Endothelial cell of umbilical vein (primary cell): ENCODE measurements at regions not wholly inside any gene's neighbourhood (a gene's known extent, or its start where the extent isn't known, plus 50 kb on each side); places are given as distances from the start of the nearest gene placed in this dataset.

Experiments used
- BruUV-seq: library from RNA; stranded (reverse); fragments of 400-500 nt; replicated peaks from 2 replicates; lab custom pipeline; 2021; lab: Mats Ljungman, UMichigan
- CTCF ChIA-PET: fragments of 300-600, 350-600 bp; sonication (Branson Sonifier 250); formaldehyde crosslinking; loops from one replicate; lab custom pipeline; 2021; ENCODE audit warnings: antibody characterized with exemption, inconsistent platforms; lab: Charles Lee
- POLR2A ChIA-PET: fragments of 300-600, 350-600 bp; sonication (Branson Sonifier 250); formaldehyde crosslinking; loops from one replicate; lab custom pipeline; 2021; ENCODE audit warnings: antibody characterized with exemption, inconsistent platforms; lab: Charles Lee
- DNase-seq: peaks from one replicate; pipeline ENCODE4 v3.0.0-alpha.2; 2011; ENCODE audit warnings: low read depth, low spot score
- FAIRE-seq: peaks from 2 replicates; lab custom pipeline; 2011; peaks lifted over from hg19 to GRCh38; lab: Jason Lieb, UNC
- H2AFZ ChIP-seq: 2 replicates; pipeline ENCODE4 v1.6.0; 2012; ENCODE audit warnings: low read depth, low read length, control low read depth, inconsistent platforms
- H3K27ac ChIP-seq: 2 replicates; pipeline ENCODE4 v1.5.1; 2011; ENCODE audit warnings: low read depth, mild to moderate bottlenecking, control low read depth, low read length, moderate library complexity; ENCODE audit not compliant: insufficient read depth
- H3K27me3 ChIP-seq, 2 experiments: 2 replicates each; pipeline versions ENCODE4 v1.6.0 to v1.6.1; 2011; ENCODE audit warnings: low read length in 2 of 2, mixed read lengths in 1 of 2; ENCODE audit not compliant: control insufficient read depth in 2 of 2, insufficient read depth in 2 of 2
- H3K36me3 ChIP-seq, 2 experiments: 2 replicates in 1 of 2; 3 replicates in 1 of 2; pipeline ENCODE4 v1.5.1; 2011; ENCODE audit warnings: low read length in 2 of 2, mild to moderate bottlenecking in 1 of 2, moderate library complexity in 1 of 2; ENCODE audit not compliant: control insufficient read depth in 2 of 2, insufficient read depth in 2 of 2; ENCODE audit errors: extremely low read depth in 1 of 2
- H3K4me1 ChIP-seq: 3 replicates; pipeline ENCODE4 v1.5.1; 2011; ENCODE audit warnings: mild to moderate bottlenecking, low read length; ENCODE audit not compliant: control insufficient read depth, insufficient read depth; ENCODE audit errors: extremely low read depth
- H3K4me2 ChIP-seq: 2 replicates; pipeline ENCODE4 v1.6.1; 2011; ENCODE audit warnings: low read length, control low read depth, mixed read lengths; ENCODE audit not compliant: insufficient read depth
- H3K4me3 ChIP-seq, 3 experiments: fragments of 200-600 bp in 1 of 3; sonication (generic), shearing (Covaris generic) in 1 of 3; replicated peaks in 1 of 3; 2 replicates each; pipeline ENCODE4 v1.5.1; 2011 to 2016; ENCODE audit warnings: control low read depth in 3 of 3, low read length in 3 of 3, mild to moderate bottlenecking in 2 of 3, inconsistent platforms in 1 of 3, low read depth in 1 of 3, moderate library complexity in 1 of 3; ENCODE audit not compliant: insufficient read depth in 1 of 3
- H3K79me2 ChIP-seq: 2 replicates; pipeline ENCODE4 v1.6.0; 2012; ENCODE audit warnings: low read length, inconsistent platforms; ENCODE audit not compliant: control insufficient read depth, insufficient read depth
- H3K9ac ChIP-seq: replicated peaks from 2 replicates; pipeline ENCODE3; 2011; ENCODE audit warnings: low read length, control low read depth; ENCODE audit not compliant: insufficient read depth; ENCODE audit errors: extremely low read depth
- H3K9me1 ChIP-seq: replicated peaks from 3 replicates; pipeline ENCODE4 v1.6.0; 2011; ENCODE audit warnings: mild to moderate bottlenecking, low read length; ENCODE audit not compliant: control insufficient read depth, insufficient read depth; ENCODE audit errors: extremely low read depth
- H3K9me3 ChIP-seq: replicated peaks from 2 replicates; pipeline ENCODE4 v1.5.1; 2012; ENCODE audit warnings: low read length, inconsistent platforms; ENCODE audit not compliant: control insufficient read depth, insufficient read depth
- H4K20me1 ChIP-seq: replicated peaks from 2 replicates; pipeline ENCODE3; 2011; ENCODE audit warnings: mild to moderate bottlenecking, low read length; ENCODE audit not compliant: control insufficient read depth, insufficient read depth; ENCODE audit errors: extremely low read depth
- EZH2 ChIP-seq: IDR thresholded peaks from 2 replicates; pipeline ENCODE4 v1.6.1; 2012; ENCODE audit warnings: borderline replicate concordance, low read depth, mild to moderate bottlenecking, moderate library complexity, low read length, inconsistent platforms; ENCODE audit not compliant: severe bottlenecking
- FOS ChIP-seq: IDR thresholded peaks from 2 replicates; pipeline ENCODE4 v1.6.1; 2011; ENCODE audit warnings: mild to moderate bottlenecking, low read length, moderate library complexity, borderline replicate concordance; ENCODE audit not compliant: insufficient read depth
- GATA2 ChIP-seq: IDR thresholded peaks from 2 replicates; pipeline ENCODE4 v1.7.0; 2011; ENCODE audit warnings: low read depth, mild to moderate bottlenecking, moderate library complexity, mixed read lengths, low read length; ENCODE audit not compliant: insufficient read length, insufficient read depth
- JUN ChIP-seq: IDR thresholded peaks from 2 replicates; pipeline ENCODE4 v1.6.1; 2011; ENCODE audit warnings: borderline replicate concordance, low read depth; ENCODE audit not compliant: insufficient read length, insufficient read depth
- MYC ChIP-seq: IDR thresholded peaks from one replicate; pipeline ENCODE4 v1.6.1; 2011; ENCODE audit warnings: mild to moderate bottlenecking, low read depth, low read length
- POLR2A ChIP-seq: IDR thresholded peaks from 2 replicates; pipeline ENCODE4 v1.6.1; 2012; ENCODE audit warnings: low read depth, mild to moderate bottlenecking, control low read depth, low read length
- POLR2AphosphoS5 ChIP-seq: IDR thresholded peaks from 2 replicates; pipeline ENCODE4 v1.6.1; 2012; ENCODE audit warnings: low read depth, mild to moderate bottlenecking, control low read depth, low read length, moderate library complexity; ENCODE audit not compliant: insufficient read depth
- dilution Hi-C: fragments of 300-500 bp; cut with MboI; formaldehyde crosslinking; loops from one replicate; pipeline ENCODE4 v1.15.0; 2019; ENCODE audit warnings: low sequenced_read_pairs; ENCODE audit not compliant: extremely low pct_ligation_motif_present
- intact Hi-C: fragments of 100-400 bp; cut with micrococcal nuclease; formaldehyde crosslinking; loops from one replicate; pipeline ENCODE4 v1.10.0; 2022
- TF ChIP-seq, protein P1 (sequence below): IDR thresholded peaks from 2 replicates; pipeline ENCODE4 v1.6.1; 2011; ENCODE audit not compliant: insufficient read depth, insufficient read length
- TF ChIP-seq, protein P2 (sequence below), 2 donors: IDR thresholded peaks; 1 replicate in 1 of 2; 2 replicates in 1 of 2; pipeline ENCODE4 v1.5.1; 2011; ENCODE audit warnings: low read length in 2 of 2, mild to moderate bottlenecking in 2 of 2, moderate library complexity in 2 of 2, control low read depth in 1 of 2, inconsistent platforms in 1 of 2, low read depth in 1 of 2; ENCODE audit not compliant: insufficient read depth in 1 of 2; ENCODE audit errors: extremely low read depth in 1 of 2

DNA sequence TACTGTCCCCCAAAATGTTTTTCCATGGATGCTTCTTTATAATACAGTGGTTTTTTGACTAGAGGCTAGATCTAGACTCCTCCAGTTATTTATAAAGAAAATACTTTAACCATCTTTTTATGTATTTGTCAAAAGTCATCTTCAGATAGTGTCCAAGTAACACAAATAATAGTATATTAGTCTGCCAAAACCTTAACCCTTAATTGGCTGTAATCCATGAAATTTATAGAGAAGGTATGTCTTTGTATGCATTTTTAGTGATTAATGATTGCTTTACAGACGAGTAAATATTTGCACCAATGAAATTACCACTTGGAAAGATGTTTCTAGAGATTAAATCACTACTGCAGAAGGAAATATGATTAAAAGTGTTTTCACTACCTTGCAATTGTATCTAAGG lies 451.8 kb upstream of the NRXN1 start:
- Histone ChIP-seq H3K79me2 (no peaks in the 10 kb centered on the region), H3K27me3 (no peaks in the 10 kb centered on the region), H3K4me3 (no peak overlapping the region), H3K27ac (no peak overlapping the region), H3K9ac (no peak overlapping the region), H3K4me2 (no peak overlapping the region), H4K20me1 (no peaks in the 10 kb centered on the region), H3K9me1 (no peaks in the 10 kb centered on the region), H3K9me3 (no peaks in the 10 kb centered on the region), H3K4me1 (no peaks in the 10 kb centered on the region), H3K36me3 (no peaks in the 10 kb centered on the region), H2AFZ (no peak overlapping the region)
- ChIA-PET POLR2A (no interaction called here), CTCF (interaction anchor here (0.8 to 1.6 kb wide), 4 partner anchors 7 to 16 kb away, joined by 3 to 4 read pairs (median 4); no protein-coding TSS in a partner anchor)
- no TSS peak for BruUV-seq
- dilution Hi-C loops, result no loop called here
- DNase-seq, result no peak
- intact Hi-C loops, result no loop called here
- no peak for FAIRE-seq
- TF ChIP-seq FOS (no peak), MYC (no peak)

DNA sequence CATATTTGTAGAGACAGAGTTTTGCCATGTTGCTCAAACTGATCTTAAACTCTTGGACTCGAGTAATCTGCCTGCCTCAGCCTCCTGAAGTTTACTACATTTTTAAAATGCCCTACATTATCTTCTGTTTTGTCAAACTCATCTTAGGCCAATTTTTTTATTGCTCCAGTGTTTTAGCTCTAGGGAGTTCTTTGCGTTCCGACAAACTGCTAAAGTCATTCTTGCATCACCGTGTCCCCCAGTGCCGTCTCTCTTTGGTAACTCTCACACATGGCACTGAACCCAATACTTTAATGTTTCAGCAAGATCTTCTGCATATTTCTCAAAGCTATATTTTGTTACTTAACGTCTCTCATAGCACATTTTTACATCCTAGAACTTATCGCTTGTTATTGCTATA lies 440.9 kb upstream of the NRXN1 start:
- Histone ChIP-seq H3K4me2 (no peak overlapping the region), H3K27ac (no peak overlapping the region), H3K9me3 (no peaks in the 10 kb centered on the region), H3K4me1 (no peaks in the 10 kb centered on the region), H3K9me1 (no peaks in the 10 kb centered on the region), H4K20me1 (no peaks in the 10 kb centered on the region), H3K4me3 (no peak overlapping the region), H3K9ac (no peak overlapping the region), H3K36me3 (no peaks in the 10 kb centered on the region), H3K79me2 (no peaks in the 10 kb centered on the region), H2AFZ (no peak overlapping the region), H3K27me3 (no peaks in the 10 kb centered on the region)
- CTCF ChIA-PET, result no interaction called here
- POLR2A ChIA-PET, result no interaction called here
- DNase-seq, result no peak
- intact Hi-C loops, result no loop called here
- TF ChIP-seq FOS, result no peak
- no peak for TF ChIP-seq POLR2AphosphoS5
- TF ChIP-seq POLR2A, result no peak
- no peak for TF ChIP-seq EZH2
- TF ChIP-seq, protein P1, sequence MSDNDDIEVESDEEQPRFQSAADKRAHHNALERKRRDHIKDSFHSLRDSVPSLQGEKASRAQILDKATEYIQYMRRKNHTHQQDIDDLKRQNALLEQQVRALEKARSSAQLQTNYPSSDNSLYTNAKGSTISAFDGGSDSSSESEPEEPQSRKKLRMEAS, result no peak
- no peak for TF ChIP-seq JUN
- no peak for TF ChIP-seq MYC
- no peak for TF ChIP-seq GATA2
- TF ChIP-seq, protein P2, sequence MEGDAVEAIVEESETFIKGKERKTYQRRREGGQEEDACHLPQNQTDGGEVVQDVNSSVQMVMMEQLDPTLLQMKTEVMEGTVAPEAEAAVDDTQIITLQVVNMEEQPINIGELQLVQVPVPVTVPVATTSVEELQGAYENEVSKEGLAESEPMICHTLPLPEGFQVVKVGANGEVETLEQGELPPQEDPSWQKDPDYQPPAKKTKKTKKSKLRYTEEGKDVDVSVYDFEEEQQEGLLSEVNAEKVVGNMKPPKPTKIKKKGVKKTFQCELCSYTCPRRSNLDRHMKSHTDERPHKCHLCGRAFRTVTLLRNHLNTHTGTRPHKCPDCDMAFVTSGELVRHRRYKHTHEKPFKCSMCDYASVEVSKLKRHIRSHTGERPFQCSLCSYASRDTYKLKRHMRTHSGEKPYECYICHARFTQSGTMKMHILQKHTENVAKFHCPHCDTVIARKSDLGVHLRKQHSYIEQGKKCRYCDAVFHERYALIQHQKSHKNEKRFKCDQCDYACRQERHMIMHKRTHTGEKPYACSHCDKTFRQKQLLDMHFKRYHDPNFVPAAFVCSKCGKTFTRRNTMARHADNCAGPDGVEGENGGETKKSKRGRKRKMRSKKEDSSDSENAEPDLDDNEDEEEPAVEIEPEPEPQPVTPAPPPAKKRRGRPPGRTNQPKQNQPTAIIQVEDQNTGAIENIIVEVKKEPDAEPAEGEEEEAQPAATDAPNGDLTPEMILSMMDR (IDR thresholded peaks at IDR 0.05; ENCODE audit: extremely low read depth in 1 of 2, insufficient read depth in 1 of 2, low read depth in 1 of 2, low read length in 2 of 2), result no peak
- dilution Hi-C loops, result no loop called here
- no TSS peak for BruUV-seq
- FAIRE-seq, result no peak
